ENCODE measurements at regions not wholly inside any gene's neighbourhood (a gene's known extent, or its start where the extent isn't known, plus 50 kb on each side); places are given as distances from the start of the nearest gene placed in this dataset.

DNA sequence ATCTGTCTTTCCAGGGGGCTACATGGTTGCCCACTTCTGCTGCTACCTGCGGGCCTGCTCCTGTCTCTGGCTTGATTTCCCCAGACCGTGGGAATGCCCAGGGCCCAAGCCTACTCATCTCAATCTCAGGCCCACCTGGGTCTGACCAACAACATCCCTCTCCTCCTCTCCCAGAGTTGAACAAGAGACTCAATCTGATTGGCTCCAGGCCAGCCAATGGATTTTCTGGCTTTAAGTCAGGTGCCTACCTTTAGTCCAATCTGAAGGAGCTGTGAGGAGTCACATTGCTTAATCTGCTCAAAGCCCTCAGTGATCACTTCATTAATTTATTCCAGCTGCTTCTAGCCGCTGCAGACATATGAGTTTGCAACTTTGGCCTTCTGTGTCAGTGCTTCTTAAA is 162.4 kb upstream of the KCNG1 start:
- H3K27ac ChIP-seq (ENCODE audit: low read depth, low read length) = no peak overlapping the region

GRCh38 chr20:51184289-51184688 is 161.4 kb upstream of the KCNG1 start:
- Histone ChIP-seq H3K4me3 (ENCODE audit: insufficient read depth, low read length) (no peak overlapping the region), H2AFZ (ENCODE audit: low read length) (no peak overlapping the region), H3K27ac (ENCODE audit: low read depth, low read length) (no peak overlapping the region), H3K4me1 (ENCODE audit: insufficient read depth, low read length) (no peaks in the 10 kb centered on the region), H3K4me2 (ENCODE audit: insufficient read depth, low read length) (no peak overlapping the region), H3K9me3 (ENCODE audit: low read depth, low read length) (no peaks in the 10 kb centered on the region), H3K79me2 (ENCODE audit: insufficient read depth, low read length) (no peaks in the 10 kb centered on the region), H3K27me3 (ENCODE audit: insufficient read depth, low read length) (peaks cover 19% of the 10 kb centered on the region), H3K36me3 (ENCODE audit: insufficient read depth, low read length) (no peaks in the 10 kb centered on the region), H4K20me1 (ENCODE audit: insufficient read depth, low read length) (no peaks in the 10 kb centered on the region)
- TF ChIP-seq CTCF (IDR thresholded peaks at IDR 0.05; ENCODE audit: extremely low read depth, low read depth, low read length) = no peak
- DNase-seq (ENCODE audit: insufficient read length, low spot score, missing footprints) = no peak

More for the DNA sequence above, 162.4 kb upstream of the KCNG1 start:
- Histone ChIP-seq H3K9me3 (ENCODE audit: low read depth, low read length) (no peaks in the 10 kb centered on the region), H3K4me2 (ENCODE audit: insufficient read depth, low read length) (no peak overlapping the region), H3K36me3 (ENCODE audit: insufficient read depth, low read length) (no peaks in the 10 kb centered on the region), H3K4me3 (ENCODE audit: insufficient read depth, low read length) (no peak overlapping the region), H3K4me1 (ENCODE audit: insufficient read depth, low read length) (peaks cover 1% of the 10 kb centered on the region), H4K20me1 (ENCODE audit: insufficient read depth, low read length) (no peaks in the 10 kb centered on the region), H3K79me2 (ENCODE audit: insufficient read depth, low read length) (no peaks in the 10 kb centered on the region), H3K27me3 (ENCODE audit: insufficient read depth, low read length) (peaks cover 10% of the 10 kb centered on the region), H2AFZ (ENCODE audit: low read length) (no peak overlapping the region)
- DNase-seq (ENCODE audit: insufficient read length, low spot score, missing footprints) = no peak
- no peak for TF ChIP-seq CTCF (IDR thresholded peaks at IDR 0.05; ENCODE audit: extremely low read depth, low read depth, low read length)

GRCh38 chr20:51183451-51183850 is 160.5 kb upstream of the KCNG1 start:
- Histone ChIP-seq H3K4me2 (ENCODE audit: insufficient read depth, low read length) (no peak overlapping the region), H3K9me3 (ENCODE audit: low read depth, low read length) (no peaks in the 10 kb centered on the region), H3K4me1 (ENCODE audit: insufficient read depth, low read length) (no peaks in the 10 kb centered on the region), H2AFZ (ENCODE audit: low read length) (no peak overlapping the region), H3K27ac (ENCODE audit: low read depth, low read length) (no peak overlapping the region), H3K4me3 (ENCODE audit: insufficient read depth, low read length) (no peak overlapping the region), H3K36me3 (ENCODE audit: insufficient read depth, low read length) (no peaks in the 10 kb centered on the region), H3K27me3 (ENCODE audit: insufficient read depth, low read length) (peaks cover 23% of the 10 kb centered on the region), H3K79me2 (ENCODE audit: insufficient read depth, low read length) (no peaks in the 10 kb centered on the region), H4K20me1 (ENCODE audit: insufficient read depth, low read length) (no peaks in the 10 kb centered on the region)
- TF ChIP-seq CTCF (IDR thresholded peaks at IDR 0.05; ENCODE audit: extremely low read depth, low read depth, low read length) = no peak
- DNase-seq (ENCODE audit: insufficient read length, low spot score, missing footprints) = no peak

DNA sequence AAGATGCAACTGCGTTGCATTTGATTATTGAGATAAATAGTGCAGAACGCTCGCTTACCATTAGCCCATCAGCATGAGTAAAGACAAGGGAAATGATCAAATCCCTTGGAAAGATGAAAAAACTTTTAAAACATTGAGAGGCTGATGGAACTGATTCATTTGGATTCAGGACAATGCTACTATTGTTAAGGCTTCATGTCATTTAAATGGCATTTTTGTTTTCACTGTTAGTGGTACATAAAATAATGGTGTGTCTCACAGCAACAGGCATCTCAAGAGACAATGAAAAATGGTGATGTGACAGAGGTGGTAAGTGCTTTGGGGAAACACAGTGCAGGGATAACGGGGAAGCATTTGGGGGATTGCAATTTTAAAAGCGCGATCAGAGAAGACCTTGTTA is 159.7 kb upstream of the KCNG1 start:
- no peak overlapping the region for H3K4me2 ChIP-seq (ENCODE audit: insufficient read depth, low read length)
- H3K4me3 ChIP-seq (ENCODE audit: insufficient read depth, low read length) = no peak overlapping the region
- H3K27me3 ChIP-seq (ENCODE audit: insufficient read depth, low read length) = peaks cover 26% of the 10 kb centered on the region
- H3K36me3 ChIP-seq (ENCODE audit: insufficient read depth, low read length) = no peaks in the 10 kb centered on the region
- no peaks in the 10 kb centered on the region for H4K20me1 ChIP-seq (ENCODE audit: insufficient read depth, low read length)
- no peaks in the 10 kb centered on the region for H3K9me3 ChIP-seq (ENCODE audit: low read depth, low read length)
- no peak for TF ChIP-seq CTCF (IDR thresholded peaks at IDR 0.05; ENCODE audit: extremely low read depth, low read depth, low read length)
- no peak for DNase-seq (ENCODE audit: insufficient read length, low spot score, missing footprints)
- no peak overlapping the region for H2AFZ ChIP-seq (ENCODE audit: low read length)
- no peaks in the 10 kb centered on the region for H3K79me2 ChIP-seq (ENCODE audit: insufficient read depth, low read length)
- no peaks in the 10 kb centered on the region for H3K4me1 ChIP-seq (ENCODE audit: insufficient read depth, low read length)
- no peak overlapping the region for H3K27ac ChIP-seq (ENCODE audit: low read depth, low read length)

Measured in osteoblast (primary cell).